HepG2 (cell line): ENCODE measurements at regions not wholly inside any gene's neighbourhood (a gene's known extent, or its start where the extent isn't known, plus 50 kb on each side); places are given as distances from the start of the nearest gene placed in this dataset.
A peak's percentile ranks its signal among the peaks of the same experiment; 100 is the strongest.

Experiments used
- ATAC-seq: fragments of 200-7000 bp; cut with Tn5 transposase; 3 replicates; pipeline ENCODE4 v1.9.1; 2020; ENCODE audit warnings: mild to moderate bottlenecking, moderate library complexity
- BruUV-seq: library from RNA; stranded (reverse); fragments of 400-500 nt; replicated peaks from 2 replicates; lab custom pipeline; 2021; lab: Mats Ljungman, UMichigan
- CTCF ChIA-PET: fragments of 300-600 bp; formaldehyde crosslinking; extraction: SDS; loops from one replicate; lab custom pipeline; 2021; ENCODE audit warnings: low total read pairs, inconsistent platforms, low intra/inter-chr PET ratio; lab: Yijun Ruan, JAX
- POLR2A ChIA-PET: fragments of 350-600 bp; sonication (Branson Sonifier 250); formaldehyde crosslinking; loops from one replicate; lab custom pipeline; 2020; ENCODE audit warnings: antibody characterized with exemption, inconsistent platforms; lab: Yijun Ruan, JAX
- DNase-seq: peaks from one replicate; pipeline ENCODE4 v3.0.0-alpha.2; 2015; ENCODE audit warnings: low spot score
- FAIRE-seq: peaks from 3 replicates; lab custom pipeline; 2011; peaks lifted over from hg19 to GRCh38; lab: Jason Lieb, UNC
- H2AFZ ChIP-seq: one replicate; pipeline ENCODE4 v1.6.1; 2011; ENCODE audit warnings: low read length, inconsistent platforms
- H3K27ac ChIP-seq: fragments of 300-600 bp; 3 replicates; pipeline ENCODE4 v1.8.0; 2011; ENCODE audit warnings: mixed run types, mild to moderate bottlenecking, mixed read lengths, low read length, inconsistent platforms; ENCODE audit not compliant: insufficient read depth; ENCODE audit errors: extremely low read length
- H3K27me3 ChIP-seq, 2 experiments: fragments of 200-600 bp in 1 of 2; 2 replicates in 1 of 2; 3 replicates in 1 of 2; pipeline versions ENCODE4 v1.6.0 to v1.8.0; 2011; ENCODE audit warnings: low read length in 2 of 2, mild to moderate bottlenecking in 2 of 2, moderate library complexity in 2 of 2, inconsistent platforms in 1 of 2; ENCODE audit not compliant: insufficient read depth in 2 of 2, control insufficient read depth in 1 of 2
- H3K36me3 ChIP-seq, 2 experiments: fragments of 200-600 bp in 1 of 2; replicated peaks in 1 of 2; 2 replicates in 1 of 2; 3 replicates in 1 of 2; pipeline versions ENCODE4 v1.5.1 to v1.8.0; 2011; ENCODE audit warnings: low read length in 2 of 2, inconsistent platforms in 1 of 2; ENCODE audit not compliant: insufficient read depth in 2 of 2, control insufficient read depth in 1 of 2
- H3K4me1 ChIP-seq: 2 replicates; pipeline ENCODE4 v1.5.1; 2012; ENCODE audit warnings: low read length, inconsistent platforms; ENCODE audit not compliant: insufficient read depth
- H3K4me2 ChIP-seq: 2 replicates; pipeline ENCODE4 v1.6.0; 2011; ENCODE audit warnings: low read depth, low read length, inconsistent platforms
- H3K4me3 ChIP-seq, 3 experiments: fragments of 200-600 bp in 1 of 3; sonication (generic), shearing (Covaris generic) in 1 of 3; replicated peaks in 1 of 3; 2 replicates each; pipeline ENCODE4 v1.5.1; 2011 to 2016; ENCODE audit warnings: low read length in 3 of 3, inconsistent platforms in 2 of 3, low read depth in 2 of 3, mild to moderate bottlenecking in 2 of 3, control low read depth in 1 of 3, mixed read lengths in 1 of 3; ENCODE audit not compliant: insufficient read depth in 1 of 3
- H3K79me2 ChIP-seq: one replicate; pipeline ENCODE4 v1.6.1; 2011; ENCODE audit warnings: low read length, inconsistent platforms; ENCODE audit not compliant: insufficient read depth
- H3K9ac ChIP-seq: 2 replicates; pipeline ENCODE4 v1.6.0; 2011; ENCODE audit warnings: mild to moderate bottlenecking, low read depth, low read length, inconsistent platforms; ENCODE audit not compliant: insufficient read depth
- H3K9me3 ChIP-seq: 2 replicates; pipeline ENCODE4 v1.5.1; 2012; ENCODE audit warnings: mild to moderate bottlenecking, low read length
- H4K20me1 ChIP-seq: 2 replicates; pipeline ENCODE4 v1.6.0; 2011; ENCODE audit warnings: inconsistent platforms, mild to moderate bottlenecking, low read length, moderate library complexity; ENCODE audit not compliant: insufficient read depth
- CAMTA2 ChIP-seq: sonication (generic); formaldehyde crosslinking; IDR thresholded peaks from 2 replicates; pipeline ENCODE4 v1.4.0; 2020; ENCODE audit warnings: mild to moderate bottlenecking, missing genetic modification reagents, borderline replicate concordance
- CTCF ChIP-seq: sonication (generic); formaldehyde crosslinking; IDR thresholded peaks from 2 replicates; pipeline ENCODE4 v1.5.0; 2020; ENCODE audit warnings: mild to moderate bottlenecking, missing genetic modification reagents, moderate library complexity
- ETV6 ChIP-seq: sonication (generic); formaldehyde crosslinking; conservative IDR thresholded peaks from 2 replicates; pipeline ENCODE4 v1.4.0; 2020; ENCODE audit warnings: missing genetic modification reagents
- KAT7 ChIP-seq: IDR thresholded peaks from 2 replicates; pipeline ENCODE4 v1.6.1; 2018; ENCODE audit warnings: borderline replicate concordance, missing compliant biosample characterization
- PRPF4 ChIP-seq: fragments of 200-400 bp; formaldehyde crosslinking; IDR thresholded peaks from 2 replicates; pipeline ENCODE4 v1.6.1; 2016; ENCODE audit warnings: low read length, low read depth; ENCODE audit not compliant: poor library complexity, severe bottlenecking
- RBAK ChIP-seq: sonication (generic); formaldehyde crosslinking; IDR thresholded peaks from 2 replicates; pipeline ENCODE4 v1.5.1; 2020; ENCODE audit warnings: mild to moderate bottlenecking, missing genetic modification reagents
- STAG1 ChIP-seq: sonication (generic); formaldehyde crosslinking; IDR thresholded peaks from 2 replicates; pipeline ENCODE4 v1.4.0; 2020; ENCODE audit warnings: missing genetic modification reagents
- TEAD3 ChIP-seq: optimal IDR thresholded peaks from 2 replicates; pipeline ENCODE3; 2016; ENCODE audit warnings: borderline replicate concordance
- ZNF414 ChIP-seq: sonication (generic); formaldehyde crosslinking; IDR thresholded peaks from 2 replicates; pipeline ENCODE4 v1.5.0; 2020; ENCODE audit warnings: missing genetic modification reagents
- ZNF564 ChIP-seq: sonication (generic); formaldehyde crosslinking; IDR thresholded peaks from 2 replicates; pipeline ENCODE4 v1.8.1; 2023; ENCODE audit warnings: mild to moderate bottlenecking, missing genetic modification reagents
- ZNF644 ChIP-seq: IDR thresholded peaks from 2 replicates; pipeline ENCODE4 v1.6.1; 2016; ENCODE audit warnings: low read depth
- ZNF746 ChIP-seq: sonication (generic); formaldehyde crosslinking; IDR thresholded peaks from 2 replicates; pipeline ENCODE4 v1.8.0; 2022; ENCODE audit warnings: mild to moderate bottlenecking, missing genetic modification reagents
- WGBS: methylation state at CpG from one replicate; pipeline ENCODE4 v1.1.6; 2017; ENCODE audit warnings: low lambda C conversion rate; 5-methylcytosine and 5-hydroxymethylcytosine counted together
- in situ Hi-C: cut with HindIII; loops from 2 replicates; pipeline ENCODE4 v1.10.0; 2017; ENCODE audit warnings: low pct_unique_long_range_greater_than_20kb; ENCODE audit not compliant: extremely low pct_ligation_motif_present
- intact Hi-C: fragments of 100-400 bp; cut with micrococcal nuclease; formaldehyde crosslinking; loops from one replicate; pipeline ENCODE4 v1.10.0; 2022; ENCODE audit not compliant: unreplicated experiment
- TF ChIP-seq, protein P1 (sequence below): sonication (generic); formaldehyde crosslinking; IDR thresholded peaks from 2 replicates; pipeline ENCODE4 v1.4.0; 2020; ENCODE audit warnings: missing genetic modification reagents

GRCh38 chr9:26750162-26750561, 142.4 kb downstream of the CAAP1 start (continued):
- TF ChIP-seq, protein P1, sequence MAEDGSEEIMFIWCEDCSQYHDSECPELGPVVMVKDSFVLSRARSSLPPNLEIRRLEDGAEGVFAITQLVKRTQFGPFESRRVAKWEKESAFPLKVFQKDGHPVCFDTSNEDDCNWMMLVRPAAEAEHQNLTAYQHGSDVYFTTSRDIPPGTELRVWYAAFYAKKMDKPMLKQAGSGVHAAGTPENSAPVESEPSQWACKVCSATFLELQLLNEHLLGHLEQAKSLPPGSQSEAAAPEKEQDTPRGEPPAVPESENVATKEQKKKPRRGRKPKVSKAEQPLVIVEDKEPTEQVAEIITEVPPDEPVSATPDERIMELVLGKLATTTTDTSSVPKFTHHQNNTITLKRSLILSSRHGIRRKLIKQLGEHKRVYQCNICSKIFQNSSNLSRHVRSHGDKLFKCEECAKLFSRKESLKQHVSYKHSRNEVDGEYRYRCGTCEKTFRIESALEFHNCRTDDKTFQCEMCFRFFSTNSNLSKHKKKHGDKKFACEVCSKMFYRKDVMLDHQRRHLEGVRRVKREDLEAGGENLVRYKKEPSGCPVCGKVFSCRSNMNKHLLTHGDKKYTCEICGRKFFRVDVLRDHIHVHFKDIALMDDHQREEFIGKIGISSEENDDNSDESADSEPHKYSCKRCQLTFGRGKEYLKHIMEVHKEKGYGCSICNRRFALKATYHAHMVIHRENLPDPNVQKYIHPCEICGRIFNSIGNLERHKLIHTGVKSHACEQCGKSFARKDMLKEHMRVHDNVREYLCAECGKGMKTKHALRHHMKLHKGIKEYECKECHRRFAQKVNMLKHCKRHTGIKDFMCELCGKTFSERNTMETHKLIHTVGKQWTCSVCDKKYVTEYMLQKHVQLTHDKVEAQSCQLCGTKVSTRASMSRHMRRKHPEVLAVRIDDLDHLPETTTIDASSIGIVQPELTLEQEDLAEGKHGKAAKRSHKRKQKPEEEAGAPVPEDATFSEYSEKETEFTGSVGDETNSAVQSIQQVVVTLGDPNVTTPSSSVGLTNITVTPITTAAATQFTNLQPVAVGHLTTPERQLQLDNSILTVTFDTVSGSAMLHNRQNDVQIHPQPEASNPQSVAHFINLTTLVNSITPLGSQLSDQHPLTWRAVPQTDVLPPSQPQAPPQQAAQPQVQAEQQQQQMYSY (CRISPR knock-in tag) = no peak

GRCh38 chr9:26748449-26749058, 144.0 kb downstream of the CAAP1 start:
- Histone ChIP-seq H3K4me1 (peaks cover 26% of the 10 kb centered on the region), H3K4me2 (peak overlapping the region; percentile 62), H3K27ac (no peak overlapping the region), H4K20me1 (no peaks in the 10 kb centered on the region), H3K4me3 (no peak overlapping the region; a peak in 1 of 6 replicates), H3K9ac (no peak overlapping the region; the same call in 1 of the 2 replicates), H3K9me3 (no peaks in the 10 kb centered on the region), H3K36me3 (no peaks in the 10 kb centered on the region), H3K79me2 (no peaks in the 10 kb centered on the region), H2AFZ (peak overlapping the region; percentile 83), H3K27me3 (no peaks in the 10 kb centered on the region; a peak in 1 of 5 replicates)
- 17% methylated on average over 3 of the region's 4 CpGs for WGBS
- FAIRE-seq (peak; percentile 63), DNase-seq (peak; percentile 28), ATAC-seq (peak; percentile 95)
- ChIA-PET CTCF (no interaction called here), POLR2A (no interaction called here)
- intact Hi-C loops = loop anchor here (1.0 kb wide), 1 partner anchor 108 kb away; no protein-coding TSS in a partner anchor
- no TSS peak for BruUV-seq
- in situ Hi-C loops = loop anchor here (5.0 kb wide), 1 partner anchor 109 kb away; no protein-coding TSS in a partner anchor
- TF ChIP-seq CAMTA2 (CRISPR knock-in tag) = no peak
- TF ChIP-seq TEAD3 (CRISPR knock-in tag) = peak; percentile 61
- TF ChIP-seq ZNF644 = 0 out of 2 replicates have a peak, but pooled peaks have one; percentile 11
- no peak for TF ChIP-seq KAT7
- peak; percentile 84; the same call in 1 of the 2 replicates for TF ChIP-seq ZNF564
- no peak for TF ChIP-seq ZNF746 (CRISPR knock-in tag)
- peak; percentile 97 for TF ChIP-seq RBAK (CRISPR knock-in tag)
- TF ChIP-seq CTCF (CRISPR knock-in tag) = peak; percentile 49
- TF ChIP-seq PRPF4 = no peak
- TF ChIP-seq ZNF414 (CRISPR knock-in tag) = no peak
- peak; percentile 18; the same call in 1 of the 2 replicates for TF ChIP-seq STAG1 (CRISPR knock-in tag)
- no peak for TF ChIP-seq ETV6
